Central memory CD8-positive, alpha-beta T cell (primary cell): ENCODE measurements at regions not wholly inside any gene's neighbourhood (a gene's known extent, or its start where the extent isn't known, plus 50 kb on each side); places are given as distances from the start of the nearest gene placed in this dataset.
"Not testable (repeated sequence)": the region's sequence is repeated elsewhere in the genome, so short reads cannot be mapped to it uniquely, and the experiment has no call there.

Experiments
- ATAC-seq: fragments of 150-1000 bp; cut with Tn5 transposase; replicated peaks from 2 replicates; pipeline ENCODE4 v1.10.0; 2022; ENCODE audit warnings: mild to moderate bottlenecking, moderate FRiP score, moderate number of reproducible peaks; ENCODE audit not compliant: poor library complexity, severe bottlenecking; ENCODE audit errors: extremely low read depth
- DNase-seq, 2 donors: peaks; one replicate each; pipeline ENCODE4 v3.0.0; 2021; ENCODE audit warnings: low spot score in 2 of 2
- H3K27ac Mint-ChIP-seq: one replicate; pipeline ENCODE4 v1.8.0; 2022; ENCODE audit warnings: low read depth, mild to moderate bottlenecking, moderate library complexity, mixed read lengths
- H3K27me3 Mint-ChIP-seq: one replicate; pipeline ENCODE4 v1.8.0; 2022; ENCODE audit warnings: mixed read lengths
- H3K36me3 Mint-ChIP-seq: one replicate; pipeline ENCODE4 v1.8.0; 2022; ENCODE audit warnings: mild to moderate bottlenecking, moderate library complexity, mixed read lengths; ENCODE audit not compliant: insufficient read depth
- H3K4me1 Mint-ChIP-seq: one replicate; pipeline ENCODE4 v1.8.0; 2022; ENCODE audit warnings: mixed read lengths
- H3K4me3 Mint-ChIP-seq: one replicate; pipeline ENCODE4 v1.8.0; 2022; ENCODE audit warnings: mild to moderate bottlenecking, moderate library complexity, mixed read lengths
- H3K9me3 Mint-ChIP-seq: one replicate; pipeline ENCODE4 v1.8.0; 2022; ENCODE audit warnings: mixed read lengths

DNA sequence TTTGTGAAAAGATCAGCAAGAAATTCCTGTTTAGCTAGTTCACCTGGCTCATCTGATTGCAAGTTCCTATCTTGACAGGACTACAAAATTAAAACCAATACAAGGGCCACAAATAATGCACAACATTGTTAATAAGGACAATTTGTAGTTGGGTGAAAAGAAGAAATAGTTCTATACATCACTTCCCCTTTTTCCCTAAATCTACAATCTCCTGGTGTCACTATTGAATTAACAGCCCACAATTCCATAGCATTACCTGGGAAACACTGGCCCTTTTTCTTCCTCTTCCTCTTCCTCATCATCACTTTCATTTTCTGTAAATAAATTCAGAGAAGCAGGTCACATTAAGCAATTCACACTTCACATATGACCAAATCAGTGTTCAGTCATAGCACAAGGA is 366.9 kb downstream of the FAM72C start:
- ATAC-seq (no peak), DNase-seq (no peak)
- H3K27ac Mint-ChIP-seq = no peak overlapping the region
- H3K27me3 Mint-ChIP-seq = peaks cover 15% of the 10 kb centered on the region
- no peaks in the 10 kb centered on the region for H3K36me3 Mint-ChIP-seq
- H3K4me3 Mint-ChIP-seq = no peak overlapping the region
- H3K4me1 Mint-ChIP-seq = no peaks in the 10 kb centered on the region
- no peaks in the 10 kb centered on the region for H3K9me3 Mint-ChIP-seq

DNA sequence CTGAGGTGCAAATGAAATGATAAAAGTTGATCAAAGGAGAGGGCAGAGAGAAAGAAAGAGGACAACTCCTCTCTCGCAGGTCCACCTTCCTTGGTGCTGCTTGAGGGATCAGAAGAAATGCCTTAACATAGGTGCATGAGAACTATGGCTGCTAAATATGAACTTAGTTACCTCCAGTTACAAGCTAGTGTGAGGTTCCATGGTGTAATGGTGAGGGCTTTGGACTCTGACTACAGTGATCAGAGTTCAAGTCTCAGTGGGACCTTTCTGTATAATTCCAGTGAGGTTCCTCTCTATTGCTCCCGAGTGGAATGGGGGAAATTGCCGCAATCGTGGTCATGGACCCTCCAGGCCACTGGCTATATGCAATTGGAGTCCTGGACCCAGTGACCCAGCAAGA is 387.3 kb downstream of the FAM72C start:
- ATAC-seq (no peak), DNase-seq (no peak)
- Mint-ChIP-seq H3K36me3 (no peaks in the 10 kb centered on the region), H3K9me3 (no peaks in the 10 kb centered on the region), H3K27ac (no peak overlapping the region), H3K4me3 (no peak overlapping the region), H3K27me3 (peaks cover 41% of the 10 kb centered on the region), H3K4me1 (no peaks in the 10 kb centered on the region)

GRCh38 chr1:143574891-143575520 is 396.8 kb downstream of the FAM72C start:
- H3K27ac Mint-ChIP-seq = no peak overlapping the region
- peaks cover 15% of the 10 kb centered on the region for H3K27me3 Mint-ChIP-seq
- no peaks in the 10 kb centered on the region for H3K9me3 Mint-ChIP-seq
- H3K4me3 Mint-ChIP-seq = no peak overlapping the region
- no peaks in the 10 kb centered on the region for H3K4me1 Mint-ChIP-seq
- H3K36me3 Mint-ChIP-seq = no peaks in the 10 kb centered on the region
- ATAC-seq (no peak), DNase-seq (no peak)

DNA sequence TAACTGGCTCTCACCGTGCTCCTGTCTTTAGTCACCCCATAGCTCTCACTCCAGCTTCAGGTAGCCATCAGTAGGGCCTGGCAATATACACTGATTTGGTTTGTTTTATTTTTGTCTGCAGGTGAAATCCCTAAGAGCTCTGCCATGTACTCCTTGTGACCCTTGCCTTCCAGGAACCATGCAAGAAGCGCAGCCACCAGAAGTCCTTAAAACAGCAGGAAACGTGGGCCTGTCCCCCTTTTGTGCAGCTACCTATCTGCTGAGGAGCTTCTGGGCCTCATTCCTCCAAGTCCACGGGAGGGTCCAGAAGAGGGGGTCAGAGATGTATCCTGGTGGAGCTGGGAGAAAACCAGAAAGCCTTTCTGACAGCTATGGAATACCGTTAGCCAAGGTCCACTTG is 399.1 kb downstream of the FAM72C start:
- not testable (repeated sequence) for H3K4me1 Mint-ChIP-seq, H3K27ac Mint-ChIP-seq, ATAC-seq, H3K4me3 Mint-ChIP-seq, DNase-seq, H3K36me3 Mint-ChIP-seq, H3K9me3 Mint-ChIP-seq
- peaks cover 34% of the 10 kb centered on the region for H3K27me3 Mint-ChIP-seq

DNA sequence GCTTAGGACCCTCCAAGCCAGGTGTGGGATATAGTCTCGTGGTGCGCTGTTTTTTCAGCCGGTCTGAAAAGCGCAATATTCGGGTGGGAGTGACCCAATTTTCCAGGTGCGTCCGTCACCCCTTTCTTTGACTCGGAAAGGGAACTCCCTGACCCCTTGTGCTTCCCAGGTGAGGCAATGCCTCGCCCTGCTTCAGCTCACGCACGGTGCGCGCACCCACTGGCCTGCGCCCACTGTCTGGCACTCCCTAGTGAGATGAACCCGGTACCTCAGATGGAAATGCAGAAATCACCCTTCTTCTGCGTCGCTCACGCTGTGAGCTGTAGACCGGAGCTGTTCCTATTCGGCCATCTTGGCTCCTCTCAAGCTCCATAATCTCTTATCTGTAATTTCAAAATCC is 408.0 kb downstream of the FAM72C start:
- H3K4me3 Mint-ChIP-seq, H3K9me3 Mint-ChIP-seq, DNase-seq, H3K36me3 Mint-ChIP-seq, H3K4me1 Mint-ChIP-seq, ATAC-seq, H3K27ac Mint-ChIP-seq: not testable (repeated sequence)
- H3K27me3 Mint-ChIP-seq = peaks cover 25% of the 10 kb centered on the region

GRCh38 chr1:143553627-143554026 is 418.2 kb downstream of the FAM72C start:
- no peak for ATAC-seq
- DNase-seq = no peak
- Mint-ChIP-seq H3K27me3 (no peaks in the 10 kb centered on the region), H3K4me3 (no peak overlapping the region), H3K4me1 (no peaks in the 10 kb centered on the region), H3K9me3 (no peaks in the 10 kb centered on the region), H3K27ac (no peak overlapping the region), H3K36me3 (no peaks in the 10 kb centered on the region)

DNA sequence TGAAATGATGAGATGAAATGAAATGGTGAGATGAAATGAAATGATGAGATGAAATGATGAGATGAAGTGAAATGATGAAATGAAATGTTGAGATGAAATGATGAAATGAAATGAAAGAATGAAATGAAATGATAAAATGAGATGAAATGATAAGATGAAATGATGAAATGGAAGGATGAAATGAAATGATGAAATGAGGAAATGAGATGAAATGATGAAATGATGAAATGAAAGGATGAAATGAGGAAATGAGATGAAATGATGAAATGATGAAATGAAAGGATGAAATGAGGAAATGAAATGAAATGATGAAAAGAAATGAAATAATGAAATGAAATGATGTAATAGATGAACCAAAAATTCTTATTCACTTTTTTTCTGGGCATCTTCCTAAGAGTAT is 467.1 kb downstream of the FAM72C start:
- H3K4me1 Mint-ChIP-seq, ATAC-seq, H3K27ac Mint-ChIP-seq, DNase-seq, H3K4me3 Mint-ChIP-seq: not testable (repeated sequence)
- Mint-ChIP-seq H3K27me3 (peaks cover 33% of the 10 kb centered on the region), H3K9me3 (peaks cover 26% of the 10 kb centered on the region), H3K36me3 (peaks cover 11% of the 10 kb centered on the region)

GRCh38 chr1:143504080-143504479 is 467.7 kb downstream of the FAM72C start:
- H3K4me1 Mint-ChIP-seq, H3K27ac Mint-ChIP-seq, H3K4me3 Mint-ChIP-seq, ATAC-seq, DNase-seq: not testable (repeated sequence)
- Mint-ChIP-seq H3K36me3 (peaks cover 11% of the 10 kb centered on the region), H3K9me3 (peaks cover 26% of the 10 kb centered on the region), H3K27me3 (peaks cover 33% of the 10 kb centered on the region)

GRCh38 chr1:143503048-143503447 is 468.7 kb downstream of the FAM72C start:
- Mint-ChIP-seq H3K9me3 (peaks cover 26% of the 10 kb centered on the region), H3K27me3 (peaks cover 33% of the 10 kb centered on the region), H3K27ac (peak overlapping the region; percentile 67), H3K36me3 (peaks cover 13% of the 10 kb centered on the region)
- not testable (repeated sequence) for H3K4me3 Mint-ChIP-seq, H3K4me1 Mint-ChIP-seq, ATAC-seq, DNase-seq

GRCh38 chr1:143502038-143502437 is 469.7 kb downstream of the FAM72C start:
- Mint-ChIP-seq H3K36me3 (peaks cover 13% of the 10 kb centered on the region), H3K4me3 (peak overlapping the region; percentile 3), H3K27ac (peak overlapping the region; percentile 67), H3K9me3 (peaks cover 26% of the 10 kb centered on the region), H3K27me3 (peaks cover 33% of the 10 kb centered on the region)
- DNase-seq, ATAC-seq, H3K4me1 Mint-ChIP-seq: not testable (repeated sequence)

GRCh38 chr1:143498059-143498749 is 473.6 kb downstream of the FAM72C start:
- DNase-seq, H3K4me1 Mint-ChIP-seq, ATAC-seq: not testable (repeated sequence)
- peak overlapping the region; percentile 29 for H3K27ac Mint-ChIP-seq
- peaks cover 10% of the 10 kb centered on the region for H3K36me3 Mint-ChIP-seq
- H3K9me3 Mint-ChIP-seq = peaks cover 14% of the 10 kb centered on the region
- peak overlapping the region; percentile 20 for H3K4me3 Mint-ChIP-seq
- H3K27me3 Mint-ChIP-seq = peaks cover 17% of the 10 kb centered on the region

DNA sequence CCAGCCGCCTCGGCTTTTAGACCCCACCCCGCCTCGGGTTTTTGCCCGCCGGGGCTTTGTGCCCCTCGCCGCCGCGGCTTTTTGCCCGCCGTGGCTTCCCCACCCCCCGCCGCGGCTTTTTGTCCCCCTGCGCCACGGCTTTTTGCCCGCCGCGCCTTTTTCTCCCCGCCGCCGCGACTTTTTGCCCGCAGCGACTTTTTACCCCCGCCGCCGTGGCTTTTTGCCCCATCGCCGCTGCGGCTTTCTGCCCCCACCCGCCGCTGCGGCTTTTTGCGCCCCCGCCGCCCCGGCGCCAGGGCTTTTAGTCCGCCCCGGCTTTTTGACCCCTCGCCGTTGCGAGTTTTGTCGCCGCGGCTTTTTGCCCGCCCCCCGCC is 474.4 kb downstream of the FAM72C start:
- Mint-ChIP-seq H3K9me3 (peaks cover 6% of the 10 kb centered on the region), H3K4me1 (no peaks in the 10 kb centered on the region), H3K4me3 (no peak overlapping the region), H3K27me3 (peaks cover 9% of the 10 kb centered on the region), H3K27ac (no peak overlapping the region), H3K36me3 (peaks cover 8% of the 10 kb centered on the region)
- DNase-seq = no peak
- no peak for ATAC-seq
